Activated CD4-positive, alpha-beta T cell treated with anti-CD3 and anti-CD28 coated beads, Interleukin-2, amount 50 U/mL, for 24 hours (primary cell): ENCODE measurements at regions not wholly inside any gene's neighbourhood (a gene's known extent, or its start where the extent isn't known, plus 50 kb on each side); places are given as distances from the start of the nearest gene placed in this dataset.
"Not testable (repeated sequence)": the region's sequence is repeated elsewhere in the genome, so short reads cannot be mapped to it uniquely, and the experiment has no call there.

Source experiments
- DNase-seq, 2 donors: peaks; one replicate each; pipeline ENCODE4 v3.0.0-alpha.2; 2020; ENCODE audit warnings: low read depth in 1 of 2, low spot score in 1 of 2

- no peak for DNase-seq
Observed at GRCh38 chr3:106431721-106432120, 562.9 kb upstream of the CBLB start.

GRCh38 chr3:106435899-106436453 is 567.2 kb upstream of the CBLB start:
- no peak for DNase-seq

DNA sequence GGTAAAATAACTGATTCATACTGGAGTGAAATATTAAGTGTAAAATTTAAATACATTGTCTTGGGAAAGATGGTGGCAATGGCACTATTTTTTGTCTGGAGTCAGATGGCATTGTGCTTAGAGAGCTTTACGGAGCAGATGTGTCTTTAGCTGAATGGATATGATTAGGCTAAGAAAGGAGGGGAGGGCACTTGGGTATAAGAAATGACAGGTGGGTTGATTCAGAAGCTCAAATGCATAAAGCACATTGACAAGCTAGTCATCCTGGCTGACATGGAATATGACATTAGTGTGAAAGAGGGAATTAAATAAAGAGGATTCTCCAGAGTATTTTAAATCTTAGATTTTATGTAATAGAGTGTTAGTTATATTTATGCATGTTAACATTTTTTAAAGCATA is 570.1 kb upstream of the CBLB start:
- no peak for DNase-seq

DNA sequence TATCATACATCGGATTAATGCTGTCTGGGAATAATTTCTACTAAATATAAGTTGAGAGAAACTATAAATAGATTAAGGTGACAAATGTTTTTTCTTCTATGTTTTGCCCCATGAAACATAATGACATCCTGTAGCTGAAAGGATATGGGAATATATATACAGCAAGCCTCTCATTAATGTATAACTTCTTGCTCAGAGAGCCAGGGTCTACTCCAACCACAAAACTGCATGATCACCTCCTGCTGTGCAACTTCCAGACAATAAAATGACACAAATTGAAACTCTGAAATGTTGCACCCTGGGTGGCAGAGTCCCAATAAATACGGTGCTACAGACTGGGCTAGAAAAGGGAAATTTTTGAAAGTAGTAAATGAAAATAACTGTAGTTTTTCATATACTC is 571.9 kb upstream of the CBLB start:
- DNase-seq = no peak

DNA sequence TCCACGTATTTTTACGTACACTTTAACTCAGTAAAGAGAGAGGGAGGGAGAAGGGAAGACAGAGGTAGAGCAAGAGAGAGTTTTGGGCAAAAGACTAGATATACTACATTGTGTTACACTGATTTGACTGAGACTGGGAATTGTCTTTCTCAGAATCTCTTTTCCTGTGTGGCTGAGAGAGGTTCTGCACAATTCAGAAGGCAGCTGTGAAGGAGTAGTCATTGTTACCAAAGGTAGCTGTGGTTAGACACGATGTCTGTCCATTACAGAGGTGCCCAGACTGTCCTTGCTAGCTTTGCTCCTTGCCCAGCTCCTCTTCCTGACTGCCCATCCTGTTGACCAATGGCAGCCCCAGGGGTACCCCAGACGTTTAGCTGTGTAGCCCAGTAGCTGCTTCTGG is 577.5 kb upstream of the CBLB start:
- DNase-seq = no peak

- no peak for DNase-seq
Observed at GRCh38 chr3:106447723-106448301, 579.0 kb upstream of the CBLB start.

DNA sequence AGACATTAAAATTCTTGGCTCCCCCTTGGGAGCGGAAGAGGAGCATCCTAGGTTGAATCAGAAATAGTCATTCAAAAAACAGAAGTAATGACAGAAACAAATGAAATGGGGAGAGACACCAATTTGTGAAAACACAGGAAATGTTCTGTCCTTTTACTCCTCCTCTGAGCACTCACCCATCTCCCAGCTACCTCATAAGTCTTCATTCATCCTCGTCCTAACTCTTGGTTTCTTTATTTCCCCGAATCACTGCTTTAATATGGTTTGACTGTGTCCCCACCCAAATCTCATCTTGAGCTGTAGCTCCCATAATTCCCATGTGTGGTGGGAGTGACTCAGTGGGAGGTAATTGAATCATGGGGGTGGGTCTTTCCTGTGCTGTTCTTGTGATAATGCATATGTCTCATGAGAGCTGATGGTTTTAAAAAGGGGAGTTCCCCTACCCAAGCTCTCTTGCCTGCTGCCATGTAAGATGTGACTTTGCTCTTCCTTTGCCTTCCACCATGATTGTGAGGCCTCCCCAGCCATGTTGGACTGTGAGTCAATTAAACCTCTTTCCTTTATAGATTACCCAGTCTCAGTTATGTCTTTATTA is 579.7 kb upstream of the CBLB start:
- DNase-seq = not testable (repeated sequence)

- no peak for DNase-seq
Observed at GRCh38 chr3:106452096-106452495, 583.3 kb upstream of the CBLB start.

DNA sequence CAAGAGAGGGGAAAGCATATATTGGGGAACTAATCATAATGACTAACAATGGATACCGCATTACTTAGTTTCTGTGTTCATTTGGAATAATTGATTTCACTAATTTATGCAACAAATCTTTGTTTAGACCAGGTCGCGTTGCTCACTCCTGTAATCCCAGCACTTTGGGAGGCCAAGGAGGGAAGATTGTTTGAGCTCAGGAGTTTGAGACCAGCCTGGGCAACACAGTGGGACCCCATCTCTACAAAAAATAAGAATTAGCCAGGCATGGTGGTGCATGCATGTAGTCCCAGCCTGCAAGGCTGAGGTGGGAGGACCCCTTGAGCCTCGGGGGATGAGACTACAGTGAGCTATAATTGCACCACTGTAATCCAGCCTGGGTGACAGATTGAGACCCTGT is 585.7 kb upstream of the CBLB start:
- DNase-seq = no peak

- no peak for DNase-seq
Observed at GRCh38 chr3:106457281-106458180, 588.7 kb upstream of the CBLB start.

DNA sequence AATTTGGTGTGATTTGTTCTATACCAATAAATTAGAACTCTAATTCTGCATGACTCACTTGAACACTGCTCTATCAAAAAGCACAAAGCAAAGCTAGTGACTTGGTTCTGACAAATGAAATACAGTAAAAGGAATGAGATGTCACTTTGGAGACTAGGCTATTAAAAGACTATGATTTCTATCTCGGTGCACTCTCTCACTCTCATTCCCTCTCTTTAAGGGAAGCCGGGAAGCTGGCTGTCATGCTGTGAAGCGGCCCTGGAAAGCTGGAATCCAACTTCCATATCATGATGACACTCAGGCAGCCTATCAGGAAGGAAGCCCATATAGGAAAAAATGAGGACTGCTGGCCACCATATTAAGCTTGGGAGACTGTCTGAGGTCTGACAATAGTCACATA is 590.1 kb upstream of the CBLB start:
- DNase-seq = no peak

- no peak for DNase-seq
Observed at GRCh38 chr3:106466881-106467280, 598.1 kb upstream of the CBLB start.

DNA sequence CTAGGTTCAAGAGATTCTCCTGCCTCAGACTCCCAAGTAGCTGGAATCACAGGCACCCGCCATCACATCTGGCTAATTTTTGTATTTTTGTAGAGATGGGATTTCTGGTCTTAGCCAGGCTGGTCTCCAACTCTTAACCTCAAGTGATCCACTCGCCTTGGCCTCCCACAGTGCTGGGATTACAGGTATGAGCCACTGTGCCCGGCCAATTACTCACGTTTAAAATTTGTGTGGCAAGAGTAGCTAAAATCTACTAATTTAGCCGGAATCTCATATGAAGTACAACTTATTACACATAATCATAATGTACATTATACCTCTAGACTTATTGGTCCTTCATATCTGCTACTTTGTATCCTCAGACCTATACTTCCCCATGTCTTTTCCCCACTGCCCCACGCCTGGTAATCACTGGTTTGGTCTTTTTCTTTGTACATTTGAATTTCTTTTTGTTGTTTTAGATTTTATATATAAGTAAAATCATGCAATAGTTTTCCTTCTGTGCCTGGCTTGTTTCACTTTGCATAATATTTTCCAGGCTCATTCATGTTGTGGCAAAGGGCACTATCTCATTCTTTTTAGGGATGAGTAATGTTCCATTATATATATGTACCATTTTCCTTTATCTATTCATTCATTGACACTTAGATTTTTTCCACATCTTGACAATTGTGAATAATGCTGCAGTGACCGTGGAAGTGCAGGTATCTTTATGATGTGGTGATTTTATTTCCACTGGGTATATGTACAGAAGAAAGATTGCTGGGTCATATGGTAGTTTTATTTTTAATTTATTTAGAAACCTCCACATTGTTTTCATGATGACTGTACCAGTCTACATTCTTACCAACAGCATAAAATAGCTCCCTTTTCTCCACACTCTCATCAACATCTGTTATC is 605.0 kb upstream of the CBLB start:
- DNase-seq = peak in 1 of 2 donors; percentile 23

DNA sequence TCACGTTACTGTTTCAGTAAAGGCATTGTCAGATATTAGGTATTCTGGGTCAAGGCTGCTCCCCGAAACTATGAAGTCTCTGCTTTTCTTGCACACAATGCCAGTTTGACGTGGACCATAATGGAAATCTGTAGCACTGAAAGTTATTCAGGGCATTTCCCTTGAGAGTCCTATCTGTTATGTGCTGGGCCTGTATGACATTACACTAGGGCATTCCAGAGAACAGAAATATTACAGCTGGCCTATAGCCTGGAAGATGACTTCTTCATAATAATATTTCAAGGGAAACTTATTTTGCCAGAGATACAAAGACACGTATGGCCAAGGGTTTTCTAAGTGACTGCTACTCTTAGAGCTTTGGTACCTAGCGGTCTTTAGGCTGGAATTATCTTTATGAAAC is 613.6 kb upstream of the CBLB start:
- DNase-seq = no peak

GRCh38 chr3:106485217-106485616 is 616.4 kb upstream of the CBLB start:
- no peak for DNase-seq

DNA sequence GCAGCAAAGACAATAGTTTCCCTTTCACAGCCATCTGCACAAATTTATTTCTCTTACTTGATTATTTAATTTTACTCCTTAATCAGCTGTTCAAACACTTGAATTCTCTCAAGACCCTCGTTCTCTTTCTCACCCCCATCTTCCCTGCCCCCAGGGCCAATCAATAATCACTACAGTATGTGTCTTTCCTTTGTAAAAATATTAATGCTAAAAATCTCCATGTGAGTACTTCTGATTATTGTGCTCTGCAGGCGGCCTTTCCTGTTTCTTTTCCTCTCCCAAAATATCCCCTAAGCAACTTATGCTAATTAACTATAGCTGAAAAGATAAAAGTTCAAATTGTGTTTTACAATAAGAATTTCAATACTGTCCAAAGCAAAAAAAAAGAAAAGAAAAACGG is 617.0 kb upstream of the CBLB start:
- no peak for DNase-seq

DNA sequence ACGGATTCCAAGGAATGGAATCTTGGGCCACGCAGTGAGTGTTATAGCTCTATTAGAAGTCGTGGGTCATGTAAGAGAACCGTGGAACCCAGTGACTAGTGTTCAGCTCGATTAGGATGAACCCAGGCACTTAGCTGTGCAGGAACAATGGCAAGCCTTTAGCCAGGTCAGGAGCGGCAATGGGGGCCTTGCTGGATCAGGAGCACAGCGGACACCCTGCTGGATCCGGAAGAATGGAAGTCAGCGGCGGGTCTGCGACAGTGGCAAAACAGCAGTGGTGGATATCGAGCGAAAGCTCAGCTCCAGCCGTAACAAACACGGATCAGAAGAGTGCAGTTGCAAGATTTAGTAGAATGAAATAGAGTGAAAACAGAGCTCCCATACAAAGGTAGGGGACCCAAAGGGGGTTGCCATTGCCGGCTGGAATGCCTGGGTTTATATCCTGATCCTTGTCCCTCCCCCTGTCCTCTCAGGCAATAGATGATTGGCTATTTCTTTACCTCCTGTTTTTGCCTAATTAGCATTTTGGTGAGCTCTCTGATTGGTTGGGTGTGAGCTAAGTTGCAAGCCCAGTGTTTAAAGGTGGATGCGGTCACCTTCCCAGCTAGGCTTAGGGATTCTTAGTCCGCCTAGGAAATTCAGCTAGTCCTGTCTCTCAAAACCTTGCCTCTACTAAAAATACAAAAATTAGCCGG is 618.3 kb upstream of the CBLB start:
- DNase-seq = not testable (repeated sequence)

GRCh38 chr3:106488331-106488730 is 619.5 kb upstream of the CBLB start:
- no peak for DNase-seq

DNA sequence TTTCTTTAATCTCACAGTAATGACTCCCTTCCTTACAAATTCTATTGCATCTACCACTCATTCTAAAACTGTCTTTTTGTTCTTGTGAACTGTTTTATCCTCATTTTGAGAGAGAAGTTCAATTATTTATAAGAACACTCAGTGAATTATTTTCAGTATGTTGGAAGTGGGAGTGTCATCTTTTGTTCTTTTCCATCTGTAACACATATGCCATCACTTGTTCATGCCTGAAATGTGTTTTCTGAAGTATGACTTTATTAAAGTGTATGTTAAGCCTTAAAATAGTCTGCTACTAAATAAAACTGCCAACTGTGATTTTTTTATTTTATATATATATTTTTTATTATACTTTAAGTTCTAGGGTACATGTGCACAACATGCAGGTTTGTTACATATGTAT is 623.0 kb upstream of the CBLB start:
- DNase-seq = no peak

- DNase-seq = no peak
Observed at GRCh38 chr3:106508331-106508893, 639.6 kb upstream of the CBLB start.
